HepG2 (cell line): ENCODE measurements at regions not wholly inside any gene's neighbourhood (a gene's known extent, or its start where the extent isn't known, plus 50 kb on each side); places are given as distances from the start of the nearest gene placed in this dataset.

Experiments used
- ATAC-seq: fragments of 200-7000 bp; cut with Tn5 transposase; 3 replicates; pipeline ENCODE4 v1.9.1; 2020; ENCODE audit warnings: mild to moderate bottlenecking, moderate library complexity
- BruUV-seq: library from RNA; stranded (reverse); fragments of 400-500 nt; replicated peaks from 2 replicates; lab custom pipeline; 2021; lab: Mats Ljungman, UMichigan
- CTCF ChIA-PET: fragments of 300-600 bp; formaldehyde crosslinking; extraction: SDS; loops from one replicate; lab custom pipeline; 2021; ENCODE audit warnings: low total read pairs, inconsistent platforms, low intra/inter-chr PET ratio; lab: Yijun Ruan, JAX
- POLR2A ChIA-PET: fragments of 350-600 bp; sonication (Branson Sonifier 250); formaldehyde crosslinking; loops from one replicate; lab custom pipeline; 2020; ENCODE audit warnings: antibody characterized with exemption, inconsistent platforms; lab: Yijun Ruan, JAX
- DNase-seq: peaks from one replicate; pipeline ENCODE4 v3.0.0-alpha.2; 2015; ENCODE audit warnings: low spot score
- FAIRE-seq: peaks from 3 replicates; lab custom pipeline; 2011; peaks lifted over from hg19 to GRCh38; lab: Jason Lieb, UNC
- H2AFZ ChIP-seq: one replicate; pipeline ENCODE4 v1.6.1; 2011; ENCODE audit warnings: low read length, inconsistent platforms
- H3K27ac ChIP-seq: fragments of 300-600 bp; 3 replicates; pipeline ENCODE4 v1.8.0; 2011; ENCODE audit warnings: mixed run types, mild to moderate bottlenecking, mixed read lengths, low read length, inconsistent platforms; ENCODE audit not compliant: insufficient read depth; ENCODE audit errors: extremely low read length
- H3K27me3 ChIP-seq, 2 experiments: fragments of 200-600 bp in 1 of 2; 2 replicates in 1 of 2; 3 replicates in 1 of 2; pipeline versions ENCODE4 v1.6.0 to v1.8.0; 2011; ENCODE audit warnings: low read length in 2 of 2, mild to moderate bottlenecking in 2 of 2, moderate library complexity in 2 of 2, inconsistent platforms in 1 of 2; ENCODE audit not compliant: insufficient read depth in 2 of 2, control insufficient read depth in 1 of 2
- H3K36me3 ChIP-seq, 2 experiments: fragments of 200-600 bp in 1 of 2; replicated peaks in 1 of 2; 2 replicates in 1 of 2; 3 replicates in 1 of 2; pipeline versions ENCODE4 v1.5.1 to v1.8.0; 2011; ENCODE audit warnings: low read length in 2 of 2, inconsistent platforms in 1 of 2; ENCODE audit not compliant: insufficient read depth in 2 of 2, control insufficient read depth in 1 of 2
- H3K4me1 ChIP-seq: 2 replicates; pipeline ENCODE4 v1.5.1; 2012; ENCODE audit warnings: low read length, inconsistent platforms; ENCODE audit not compliant: insufficient read depth
- H3K4me2 ChIP-seq: 2 replicates; pipeline ENCODE4 v1.6.0; 2011; ENCODE audit warnings: low read depth, low read length, inconsistent platforms
- H3K4me3 ChIP-seq, 3 experiments: fragments of 200-600 bp in 1 of 3; sonication (generic), shearing (Covaris generic) in 1 of 3; replicated peaks in 1 of 3; 2 replicates each; pipeline ENCODE4 v1.5.1; 2011 to 2016; ENCODE audit warnings: low read length in 3 of 3, inconsistent platforms in 2 of 3, low read depth in 2 of 3, mild to moderate bottlenecking in 2 of 3, control low read depth in 1 of 3, mixed read lengths in 1 of 3; ENCODE audit not compliant: insufficient read depth in 1 of 3
- H3K79me2 ChIP-seq: one replicate; pipeline ENCODE4 v1.6.1; 2011; ENCODE audit warnings: low read length, inconsistent platforms; ENCODE audit not compliant: insufficient read depth
- H3K9ac ChIP-seq: 2 replicates; pipeline ENCODE4 v1.6.0; 2011; ENCODE audit warnings: mild to moderate bottlenecking, low read depth, low read length, inconsistent platforms; ENCODE audit not compliant: insufficient read depth
- H3K9me3 ChIP-seq: 2 replicates; pipeline ENCODE4 v1.5.1; 2012; ENCODE audit warnings: mild to moderate bottlenecking, low read length
- H4K20me1 ChIP-seq: 2 replicates; pipeline ENCODE4 v1.6.0; 2011; ENCODE audit warnings: inconsistent platforms, mild to moderate bottlenecking, low read length, moderate library complexity; ENCODE audit not compliant: insufficient read depth
- EZH2 ChIP-seq: conservative IDR thresholded peaks from 2 replicates; pipeline ENCODE4 v1.6.1; 2012; ENCODE audit warnings: mild to moderate bottlenecking, low read depth, low read length, moderate library complexity
- GLI4 ChIP-seq: sonication (generic); formaldehyde crosslinking; IDR thresholded peaks from 2 replicates; pipeline ENCODE4 v1.5.1; 2020; ENCODE audit warnings: missing genetic modification reagents, mild to moderate bottlenecking, moderate library complexity, borderline replicate concordance
- KMT2B ChIP-seq: IDR thresholded peaks from 2 replicates; pipeline ENCODE4 v1.6.1; 2016; ENCODE audit warnings: missing genetic modification reagents, missing compliant biosample characterization
- MTA3 ChIP-seq: sonication (generic); formaldehyde crosslinking; IDR thresholded peaks from 2 replicates; pipeline ENCODE4 v1.4.0; 2020; ENCODE audit warnings: missing genetic modification reagents
- NCOA5 ChIP-seq: sonication (generic); formaldehyde crosslinking; IDR thresholded peaks from 2 replicates; pipeline ENCODE4 v1.4.0; 2020; ENCODE audit warnings: missing genetic modification reagents
- TBP ChIP-seq: sonication (generic); formaldehyde crosslinking; IDR thresholded peaks from 2 replicates; pipeline ENCODE4 v1.5.0; 2020; ENCODE audit warnings: missing genetic modification reagents
- TCF7L2 ChIP-seq: IDR thresholded peaks from 2 replicates; pipeline ENCODE4 v1.6.1; 2011; ENCODE audit warnings: mild to moderate bottlenecking, low read depth, low read length, moderate library complexity
- ZNF572 ChIP-seq: sonication (generic); formaldehyde crosslinking; IDR thresholded peaks from 2 replicates; pipeline ENCODE4 v1.5.1; 2020; ENCODE audit warnings: mild to moderate bottlenecking, missing genetic modification reagents
- ZNF660 ChIP-seq: sonication (generic); formaldehyde crosslinking; IDR thresholded peaks from 2 replicates; pipeline ENCODE4 v1.5.1; 2020; ENCODE audit warnings: mild to moderate bottlenecking, low read depth, missing genetic modification reagents, borderline replicate concordance
- WGBS: methylation state at CpG from one replicate; pipeline ENCODE4 v1.1.6; 2017; ENCODE audit warnings: low lambda C conversion rate; 5-methylcytosine and 5-hydroxymethylcytosine counted together
- in situ Hi-C: cut with HindIII; loops from 2 replicates; pipeline ENCODE4 v1.10.0; 2017; ENCODE audit warnings: low pct_unique_long_range_greater_than_20kb; ENCODE audit not compliant: extremely low pct_ligation_motif_present
- intact Hi-C: fragments of 100-400 bp; cut with micrococcal nuclease; formaldehyde crosslinking; loops from one replicate; pipeline ENCODE4 v1.10.0; 2022; ENCODE audit not compliant: unreplicated experiment
- TF ChIP-seq, protein P1 (sequence below): sonication (generic); formaldehyde crosslinking; IDR thresholded peaks from 2 replicates; pipeline ENCODE4 v1.4.0; 2020; ENCODE audit warnings: mild to moderate bottlenecking, missing genetic modification reagents
- TF ChIP-seq, protein P2 (sequence below): sonication (generic); formaldehyde crosslinking; IDR thresholded peaks from 2 replicates; pipeline ENCODE4 v1.4.0; 2020; ENCODE audit warnings: missing genetic modification reagents
- TF ChIP-seq, protein P3 (sequence below): sonication (generic); formaldehyde crosslinking; IDR thresholded peaks from 2 replicates; pipeline ENCODE4 v1.4.0; 2020; ENCODE audit warnings: missing genetic modification reagents, low read depth, mild to moderate bottlenecking, borderline replicate concordance
- TF ChIP-seq, protein P4 (sequence below): fragments of 450-650 bp; IDR thresholded peaks from 2 replicates; pipeline ENCODE4 v1.6.1; 2016
- TF ChIP-seq, protein P5 (sequence below): sonication (generic); formaldehyde crosslinking; IDR thresholded peaks from 2 replicates; pipeline ENCODE4 v1.5.1; 2020; ENCODE audit warnings: mild to moderate bottlenecking, missing genetic modification reagents
- TF ChIP-seq, protein P6 (sequence below): sonication (generic); formaldehyde crosslinking; IDR thresholded peaks from 2 replicates; pipeline ENCODE4 v1.5.0; 2020; ENCODE audit warnings: missing genetic modification reagents

DNA sequence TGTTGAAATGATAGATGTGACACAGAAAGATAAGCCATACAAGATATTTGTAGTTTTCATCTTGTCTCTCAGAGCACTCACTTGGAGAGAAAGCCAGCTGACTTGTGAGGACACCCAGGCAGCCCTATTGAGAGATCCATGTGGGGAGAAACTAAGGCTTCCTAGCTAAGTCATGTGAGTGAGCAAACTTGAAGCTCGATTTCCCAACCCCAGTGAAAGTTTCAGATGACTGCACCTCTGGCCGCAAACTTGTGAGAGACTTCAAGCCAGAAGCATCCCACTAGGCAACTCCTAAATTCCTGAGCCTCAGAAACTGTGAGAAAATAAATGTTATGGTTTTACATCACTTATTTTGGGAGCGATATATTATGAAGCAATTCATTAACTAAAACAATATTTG is 832.3 kb downstream of the LTN1 start:
- no peaks in the 10 kb centered on the region for H3K36me3 ChIP-seq
- no TSS peak for BruUV-seq
- DNase-seq (no peak), ATAC-seq (no peak), FAIRE-seq (no peak)
- H3K79me2 ChIP-seq = no peaks in the 10 kb centered on the region
- ChIA-PET POLR2A (no interaction called here), CTCF (no interaction called here)
- no peaks in the 10 kb centered on the region for H3K27me3 ChIP-seq
- intact Hi-C loops (no loop called here), in situ Hi-C loops (no loop called here)
- H3K4me1 ChIP-seq = no peaks in the 10 kb centered on the region
- H3K27ac ChIP-seq = no peak overlapping the region
- H3K9ac ChIP-seq = no peak overlapping the region
- 32% methylated on average over 3 of the region's 3 CpGs for WGBS
- no peak overlapping the region for H2AFZ ChIP-seq
- peaks cover 59% of the 10 kb centered on the region for H3K9me3 ChIP-seq
- no peak overlapping the region for H3K4me3 ChIP-seq
- H4K20me1 ChIP-seq = no peaks in the 10 kb centered on the region
- no peak overlapping the region for H3K4me2 ChIP-seq
- TF ChIP-seq NCOA5 (no peak), ZNF660 (CRISPR knock-in tag) (no peak), ZNF572 (no peak), MTA3 (CRISPR knock-in tag) (no peak), KMT2B (CRISPR knock-in tag) (no peak), EZH2 (no peak), TBP (CRISPR knock-in tag) (no peak), TCF7L2 (no peak), GLI4 (CRISPR knock-in tag) (no peak)
- TF ChIP-seq, protein P1, sequence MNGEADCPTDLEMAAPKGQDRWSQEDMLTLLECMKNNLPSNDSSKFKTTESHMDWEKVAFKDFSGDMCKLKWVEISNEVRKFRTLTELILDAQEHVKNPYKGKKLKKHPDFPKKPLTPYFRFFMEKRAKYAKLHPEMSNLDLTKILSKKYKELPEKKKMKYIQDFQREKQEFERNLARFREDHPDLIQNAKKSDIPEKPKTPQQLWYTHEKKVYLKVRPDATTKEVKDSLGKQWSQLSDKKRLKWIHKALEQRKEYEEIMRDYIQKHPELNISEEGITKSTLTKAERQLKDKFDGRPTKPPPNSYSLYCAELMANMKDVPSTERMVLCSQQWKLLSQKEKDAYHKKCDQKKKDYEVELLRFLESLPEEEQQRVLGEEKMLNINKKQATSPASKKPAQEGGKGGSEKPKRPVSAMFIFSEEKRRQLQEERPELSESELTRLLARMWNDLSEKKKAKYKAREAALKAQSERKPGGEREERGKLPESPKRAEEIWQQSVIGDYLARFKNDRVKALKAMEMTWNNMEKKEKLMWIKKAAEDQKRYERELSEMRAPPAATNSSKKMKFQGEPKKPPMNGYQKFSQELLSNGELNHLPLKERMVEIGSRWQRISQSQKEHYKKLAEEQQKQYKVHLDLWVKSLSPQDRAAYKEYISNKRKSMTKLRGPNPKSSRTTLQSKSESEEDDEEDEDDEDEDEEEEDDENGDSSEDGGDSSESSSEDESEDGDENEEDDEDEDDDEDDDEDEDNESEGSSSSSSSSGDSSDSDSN (CRISPR knock-in tag) = no peak
- TF ChIP-seq, protein P2, sequence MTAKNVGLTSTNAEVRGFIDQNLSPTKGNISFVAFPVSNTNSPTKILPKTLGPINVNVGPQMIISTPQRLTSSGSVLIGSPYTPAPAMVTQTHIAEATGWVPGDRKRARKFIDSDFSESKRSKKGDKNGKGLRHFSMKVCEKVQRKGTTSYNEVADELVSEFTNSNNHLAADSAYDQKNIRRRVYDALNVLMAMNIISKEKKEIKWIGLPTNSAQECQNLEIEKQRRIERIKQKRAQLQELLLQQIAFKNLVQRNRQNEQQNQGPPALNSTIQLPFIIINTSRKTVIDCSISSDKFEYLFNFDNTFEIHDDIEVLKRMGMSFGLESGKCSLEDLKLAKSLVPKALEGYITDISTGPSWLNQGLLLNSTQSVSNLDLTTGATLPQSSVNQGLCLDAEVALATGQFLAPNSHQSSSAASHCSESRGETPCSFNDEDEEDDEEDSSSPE = no peak
- TF ChIP-seq, protein P3, sequence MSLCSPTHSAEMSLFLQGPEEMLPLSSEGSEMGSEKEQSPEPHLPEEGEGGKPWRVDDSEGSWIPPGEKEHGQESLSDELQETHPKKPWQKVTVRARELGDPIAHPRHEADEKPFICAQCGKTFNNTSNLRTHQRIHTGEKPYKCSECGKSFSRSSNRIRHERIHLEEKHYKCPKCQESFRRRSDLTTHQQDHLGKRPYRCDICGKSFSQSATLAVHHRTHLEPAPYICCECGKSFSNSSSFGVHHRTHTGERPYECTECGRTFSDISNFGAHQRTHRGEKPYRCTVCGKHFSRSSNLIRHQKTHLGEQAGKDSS (CRISPR knock-in tag) = no peak
- TF ChIP-seq, protein P4, sequence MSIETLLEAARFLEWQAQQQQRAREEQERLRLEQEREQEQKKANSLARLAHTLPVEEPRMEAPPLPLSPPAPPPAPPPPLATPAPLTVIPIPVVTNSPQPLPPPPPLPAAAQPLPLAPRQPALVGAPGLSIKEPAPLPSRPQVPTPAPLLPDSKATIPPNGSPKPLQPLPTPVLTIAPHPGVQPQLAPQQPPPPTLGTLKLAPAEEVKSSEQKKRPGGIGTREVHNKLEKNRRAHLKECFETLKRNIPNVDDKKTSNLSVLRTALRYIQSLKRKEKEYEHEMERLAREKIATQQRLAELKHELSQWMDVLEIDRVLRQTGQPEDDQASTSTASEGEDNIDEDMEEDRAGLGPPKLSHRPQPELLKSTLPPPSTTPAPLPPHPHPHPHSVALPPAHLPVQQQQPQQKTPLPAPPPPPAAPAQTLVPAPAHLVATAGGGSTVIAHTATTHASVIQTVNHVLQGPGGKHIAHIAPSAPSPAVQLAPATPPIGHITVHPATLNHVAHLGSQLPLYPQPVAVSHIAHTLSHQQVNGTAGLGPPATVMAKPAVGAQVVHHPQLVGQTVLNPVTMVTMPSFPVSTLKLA = no peak
- TF ChIP-seq, protein P5, sequence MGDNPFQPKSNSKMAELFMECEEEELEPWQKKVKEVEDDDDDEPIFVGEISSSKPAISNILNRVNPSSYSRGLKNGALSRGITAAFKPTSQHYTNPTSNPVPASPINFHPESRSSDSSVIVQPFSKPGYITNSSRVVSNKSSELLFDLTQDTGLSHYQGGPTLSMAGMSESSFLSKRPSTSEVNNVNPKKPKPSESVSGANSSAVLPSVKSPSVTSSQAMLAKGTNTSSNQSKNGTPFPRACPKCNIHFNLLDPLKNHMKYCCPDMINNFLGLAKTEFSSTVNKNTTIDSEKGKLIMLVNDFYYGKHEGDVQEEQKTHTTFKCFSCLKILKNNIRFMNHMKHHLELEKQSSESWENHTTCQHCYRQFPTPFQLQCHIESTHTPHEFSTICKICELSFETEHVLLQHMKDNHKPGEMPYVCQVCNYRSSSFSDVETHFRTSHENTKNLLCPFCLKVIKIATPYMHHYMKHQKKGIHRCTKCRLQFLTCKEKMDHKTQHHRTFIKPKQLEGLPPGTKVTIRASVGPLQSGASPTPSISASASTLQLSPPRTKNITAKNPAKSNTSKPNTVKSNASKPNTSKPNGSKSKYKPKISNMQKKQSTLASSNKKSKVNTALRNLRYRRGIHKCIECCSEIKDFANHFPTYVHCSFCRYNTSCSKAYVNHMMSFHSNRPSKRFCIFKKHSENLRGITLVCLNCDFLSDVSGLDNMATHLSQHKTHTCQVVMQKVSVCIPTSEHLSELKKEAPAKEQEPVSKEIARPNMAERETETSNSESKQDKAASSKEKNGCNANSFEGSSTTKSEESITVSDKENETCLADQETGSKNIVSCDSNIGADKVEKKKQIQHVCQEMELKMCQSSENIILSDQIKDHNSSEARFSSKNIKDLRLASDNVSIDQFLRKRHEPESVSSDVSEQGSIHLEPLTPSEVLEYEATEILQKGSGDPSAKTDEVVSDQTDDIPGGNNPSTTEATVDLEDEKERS (CRISPR knock-in tag) = no peak
- TF ChIP-seq, protein P6, sequence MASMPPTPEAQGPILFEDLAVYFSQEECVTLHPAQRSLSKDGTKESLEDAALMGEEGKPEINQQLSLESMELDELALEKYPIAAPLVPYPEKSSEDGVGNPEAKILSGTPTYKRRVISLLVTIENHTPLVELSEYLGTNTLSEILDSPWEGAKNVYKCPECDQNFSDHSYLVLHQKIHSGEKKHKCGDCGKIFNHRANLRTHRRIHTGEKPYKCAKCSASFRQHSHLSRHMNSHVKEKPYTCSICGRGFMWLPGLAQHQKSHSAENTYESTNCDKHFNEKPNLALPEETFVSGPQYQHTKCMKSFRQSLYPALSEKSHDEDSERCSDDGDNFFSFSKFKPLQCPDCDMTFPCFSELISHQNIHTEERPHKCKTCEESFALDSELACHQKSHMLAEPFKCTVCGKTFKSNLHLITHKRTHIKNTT (CRISPR knock-in tag) = no peak
